Chondrocyte (in vitro differentiated cells): ENCODE measurements at regions not wholly inside any gene's neighbourhood (a gene's known extent, or its start where the extent isn't known, plus 50 kb on each side); places are given as distances from the start of the nearest gene placed in this dataset.

Experiments
- DNase-seq: peaks from one replicate; pipeline ENCODE4 v3.0.0; 2021; ENCODE audit warnings: mixed read lengths, low spot score
- H3K27ac Mint-ChIP-seq: one replicate; pipeline ENCODE4 v1.8.0; 2021; ENCODE audit warnings: mild to moderate bottlenecking, moderate library complexity, mixed read lengths; ENCODE audit not compliant: unreplicated experiment
- H3K27me3 Mint-ChIP-seq: 2 replicates; pipeline ENCODE4 v1.8.0; 2021; ENCODE audit warnings: low read depth, mixed read lengths
- H3K36me3 Mint-ChIP-seq: 2 replicates; pipeline ENCODE4 v1.8.0; 2021; ENCODE audit warnings: low read depth, mixed read lengths
- H3K4me1 Mint-ChIP-seq: 2 replicates; pipeline ENCODE4 v1.8.0; 2021; ENCODE audit warnings: low read depth, mild to moderate bottlenecking, mixed read lengths
- H3K4me3 Mint-ChIP-seq: one replicate; pipeline ENCODE4 v1.8.0; 2021; ENCODE audit warnings: mild to moderate bottlenecking, moderate library complexity, mixed read lengths; ENCODE audit not compliant: unreplicated experiment
- H3K9me3 Mint-ChIP-seq: 2 replicates; pipeline ENCODE4 v1.8.0; 2021; ENCODE audit warnings: low read depth, mixed read lengths
- CTCF ChIP-seq: fragments of 200-600 bp; sonication (generic); IDR thresholded peaks from 2 replicates; pipeline ENCODE4 v1.5.0; 2021; ENCODE audit warnings: antibody characterized with exemption, mild to moderate bottlenecking, moderate library complexity

GRCh38 chr4:120238277-120238973, 171.8 kb upstream of the MAD2L1 start:
- Mint-ChIP-seq H3K4me3 (no peak overlapping the region), H3K27ac (no peak overlapping the region)
- TF ChIP-seq CTCF = no peak

GRCh38 chr4:120236873-120237272, 170.2 kb upstream of the MAD2L1 start:
- Mint-ChIP-seq H3K4me3 (no peak overlapping the region), H3K4me1 (peaks cover 6% of the 10 kb centered on the region), H3K36me3 (no peaks in the 10 kb centered on the region), H3K27me3 (no peaks in the 10 kb centered on the region), H3K9me3 (peaks cover 3% of the 10 kb centered on the region), H3K27ac (no peak overlapping the region)
- no peak for TF ChIP-seq CTCF
- no peak for DNase-seq

More at GRCh38 chr4:120238277-120238973, 171.8 kb upstream of the MAD2L1 start:
- DNase-seq = no peak
- H3K4me1 Mint-ChIP-seq = peaks cover 11% of the 10 kb centered on the region
- no peaks in the 10 kb centered on the region for H3K9me3 Mint-ChIP-seq
- no peaks in the 10 kb centered on the region for H3K36me3 Mint-ChIP-seq
- H3K27me3 Mint-ChIP-seq = no peaks in the 10 kb centered on the region

DNA sequence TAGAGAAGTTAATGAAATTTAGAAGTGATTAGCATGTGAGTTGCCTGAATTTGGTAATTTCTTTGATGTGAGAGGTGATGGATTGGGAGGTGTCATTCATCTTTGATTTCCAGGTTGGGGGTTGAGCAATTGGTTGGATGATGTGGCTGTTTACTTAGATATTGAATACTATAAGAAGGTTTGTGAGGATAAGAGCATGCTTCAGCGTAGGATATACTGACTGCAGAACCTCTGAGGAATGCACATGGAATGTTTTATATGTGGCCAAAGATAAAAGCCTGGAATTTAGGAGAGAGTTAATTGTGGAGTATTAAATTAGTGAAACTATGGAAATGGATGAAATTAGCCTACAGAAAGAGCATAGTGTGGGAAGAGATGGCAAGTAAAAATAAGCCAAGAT, 165.4 kb upstream of the MAD2L1 start:
- Mint-ChIP-seq H3K4me1 (peaks cover 7% of the 10 kb centered on the region), H3K27ac (no peak overlapping the region), H3K4me3 (no peak overlapping the region), H3K27me3 (peaks cover 9% of the 10 kb centered on the region), H3K9me3 (peaks cover 3% of the 10 kb centered on the region), H3K36me3 (no peaks in the 10 kb centered on the region)
- DNase-seq = no peak
- TF ChIP-seq CTCF = no peak

- H3K27ac Mint-ChIP-seq = no peak overlapping the region
- peaks cover 7% of the 10 kb centered on the region for H3K4me1 Mint-ChIP-seq
- no peak for DNase-seq
- no peak overlapping the region for H3K4me3 Mint-ChIP-seq
- no peak for TF ChIP-seq CTCF
- peaks cover 7% of the 10 kb centered on the region for H3K9me3 Mint-ChIP-seq
- peaks cover 10% of the 10 kb centered on the region for H3K27me3 Mint-ChIP-seq
- H3K36me3 Mint-ChIP-seq = no peaks in the 10 kb centered on the region
Observed at GRCh38 chr4:120228086-120228485, 161.4 kb upstream of the MAD2L1 start.

- H3K36me3 Mint-ChIP-seq = no peaks in the 10 kb centered on the region
- peaks cover 7% of the 10 kb centered on the region for H3K4me1 Mint-ChIP-seq
- TF ChIP-seq CTCF = no peak
- H3K4me3 Mint-ChIP-seq = no peak overlapping the region
- H3K27ac Mint-ChIP-seq = no peak overlapping the region
- peaks cover 7% of the 10 kb centered on the region for H3K9me3 Mint-ChIP-seq
- DNase-seq = no peak
- H3K27me3 Mint-ChIP-seq = peaks cover 10% of the 10 kb centered on the region
Observed at GRCh38 chr4:120227554-120227953, 160.9 kb upstream of the MAD2L1 start.
